ENCODE measurements at regions not wholly inside any gene's neighbourhood (a gene's known extent, or its start where the extent isn't known, plus 50 kb on each side); places are given as distances from the start of the nearest gene placed in this dataset.

DNA sequence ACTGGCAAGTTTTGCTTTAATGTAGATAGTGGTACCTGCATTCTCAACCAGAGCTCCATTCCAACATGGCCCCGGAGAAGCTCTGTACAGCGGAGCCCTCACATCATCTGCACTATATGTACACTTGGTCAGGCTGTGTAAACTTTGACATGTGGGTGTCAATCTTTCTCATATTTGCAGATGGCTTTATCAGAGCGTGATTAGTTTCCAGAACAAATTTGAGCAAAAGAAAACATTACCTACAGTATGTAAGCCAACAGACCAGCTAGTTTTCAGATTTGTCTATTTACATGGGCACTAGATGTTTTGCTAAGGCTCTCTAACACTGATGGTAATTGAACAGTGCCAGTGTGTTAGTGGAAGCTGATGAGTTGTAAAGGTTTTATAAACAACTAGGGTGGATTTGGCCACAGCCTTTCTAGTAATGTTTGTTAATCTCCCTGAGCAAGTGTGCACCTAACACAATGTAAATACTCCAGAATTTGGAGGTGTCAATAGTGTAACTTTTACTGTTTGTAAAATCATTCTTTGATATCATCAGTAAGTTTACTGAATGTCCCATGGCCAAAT is 131.8 kb downstream of the FOXA2 start:
- Histone ChIP-seq H3K4me3 (no peak overlapping the region), H3K36me3 (no peaks in the 10 kb centered on the region), H3K9me3 (no peaks in the 10 kb centered on the region), H3K27me3 (no peaks in the 10 kb centered on the region), H3K27ac (peak overlapping the region in 2 of 5 donors; percentile 2 to 13), H3K4me1 (peaks cover 0 to 25% (median 18%) of the 10 kb centered on the region in 4 donors)
- TF ChIP-seq POLR2AphosphoS5 (IDR thresholded peaks at IDR 0.05) (peak in 2 of 3 donors; percentile 60 to 70), CTCF (IDR thresholded peaks at IDR 0.05) (no peak)
- peak in 1 of 2 donors; percentile 34 for DNase-seq
- intact Hi-C loops (cut with DNase I; ENCODE audit: low total_unique reads), result no loop called here
- 23 to 68% (median 48%) methylated on average over 3 of the region's 3 CpGs for WGBS, 5 donors

DNA sequence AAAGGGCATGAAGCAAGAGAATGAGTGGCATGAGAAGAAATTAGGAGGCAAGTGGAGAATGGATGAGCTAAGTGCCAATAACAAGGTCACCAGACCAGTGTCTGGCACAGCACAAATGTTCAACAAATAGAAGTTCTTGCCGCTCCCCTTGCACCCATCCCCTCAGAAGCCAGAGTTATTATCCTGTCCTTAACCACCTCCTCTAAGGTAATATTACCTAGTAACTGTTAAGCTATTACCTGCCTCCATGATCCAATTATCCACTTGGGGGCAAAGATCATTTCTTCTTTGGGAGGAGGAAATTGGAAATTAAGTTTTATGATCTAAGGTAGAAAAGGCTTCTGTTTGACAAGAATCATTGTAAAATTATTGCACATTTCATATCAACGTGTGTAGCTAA is 133.8 kb downstream of the FOXA2 start:
- Histone ChIP-seq H3K4me1 (peaks cover 0 to 32% (median 18%) of the 10 kb centered on the region in 4 donors), H3K4me3 (no peak overlapping the region), H3K36me3 (no peaks in the 10 kb centered on the region), H3K27ac (no peak overlapping the region), H3K9me3 (no peaks in the 10 kb centered on the region), H3K27me3 (no peaks in the 10 kb centered on the region)
- intact Hi-C loops (cut with DNase I; ENCODE audit: low total_unique reads), result no loop called here
- DNase-seq, result no peak
- WGBS, 5 donors, result 76 to 93% (median 89%) methylated on average over 2 of the region's 2 CpGs
- TF ChIP-seq EP300 (IDR thresholded peaks at IDR 0.05), result no peak
- no peak for TF ChIP-seq POLR2AphosphoS5 (IDR thresholded peaks at IDR 0.05)
- no peak for TF ChIP-seq POLR2A (IDR thresholded peaks at IDR 0.05)
- TF ChIP-seq CTCF (IDR thresholded peaks at IDR 0.05), result no peak

DNA sequence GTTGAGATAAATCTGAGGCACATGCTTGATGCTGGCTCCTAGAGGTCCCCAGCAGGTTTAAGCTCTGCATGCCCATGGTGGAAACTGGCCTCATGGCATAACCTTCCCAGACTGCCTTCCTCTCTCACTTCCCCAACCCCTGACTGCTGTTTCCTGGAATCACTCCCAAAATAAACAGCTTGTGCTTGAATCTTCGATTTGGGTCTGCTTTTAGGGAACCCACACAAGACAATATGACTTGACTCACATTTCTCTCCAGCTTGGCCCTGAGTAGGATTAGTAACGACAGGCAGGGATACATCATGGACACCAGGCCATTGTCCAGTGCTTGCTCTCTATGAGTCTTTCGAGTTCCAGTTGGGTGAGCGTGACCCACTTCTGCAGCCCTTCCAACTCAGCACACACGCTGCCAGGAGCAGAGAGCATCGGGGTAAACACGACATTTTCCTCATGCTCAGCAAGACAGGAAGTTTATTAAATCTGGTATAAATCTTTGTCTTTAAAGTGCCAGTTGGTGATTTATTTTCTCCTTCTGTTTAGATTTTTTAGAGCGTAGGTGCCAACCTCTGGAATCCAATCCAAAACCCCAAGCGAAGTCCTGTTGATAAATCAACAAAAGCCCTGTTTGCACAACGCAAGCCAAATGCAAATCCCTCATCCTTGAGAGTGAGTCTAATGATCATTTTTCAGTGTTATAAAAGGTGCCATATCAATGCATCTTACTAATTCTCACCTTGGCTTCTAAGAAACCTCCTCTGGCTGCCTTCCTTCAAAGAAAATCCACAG is 135.0 kb downstream of the FOXA2 start:
- WGBS, 5 donors, result 13 to 46% (median 23%) methylated on average over 10 of the region's 10 CpGs
- H3K36me3 ChIP-seq, result no peaks in the 10 kb centered on the region
- no peaks in the 10 kb centered on the region for H3K27me3 ChIP-seq
- no peak for TF ChIP-seq POLR2A (IDR thresholded peaks at IDR 0.05)
- no peak for TF ChIP-seq CTCF (IDR thresholded peaks at IDR 0.05)
- no peak for TF ChIP-seq POLR2AphosphoS5 (IDR thresholded peaks at IDR 0.05)
- no peak for TF ChIP-seq EP300 (IDR thresholded peaks at IDR 0.05)
- intact Hi-C loops (cut with DNase I; ENCODE audit: low total_unique reads), result no loop called here
- H3K9me3 ChIP-seq, result no peaks in the 10 kb centered on the region
- H3K4me3 ChIP-seq, result no peak overlapping the region
- no peak for DNase-seq
- peaks cover 0 to 32% (median 15%) of the 10 kb centered on the region in 4 donors for H3K4me1 ChIP-seq
- H3K27ac ChIP-seq, result peak overlapping the region in 2 of 5 donors; percentile 15 to 32

DNA sequence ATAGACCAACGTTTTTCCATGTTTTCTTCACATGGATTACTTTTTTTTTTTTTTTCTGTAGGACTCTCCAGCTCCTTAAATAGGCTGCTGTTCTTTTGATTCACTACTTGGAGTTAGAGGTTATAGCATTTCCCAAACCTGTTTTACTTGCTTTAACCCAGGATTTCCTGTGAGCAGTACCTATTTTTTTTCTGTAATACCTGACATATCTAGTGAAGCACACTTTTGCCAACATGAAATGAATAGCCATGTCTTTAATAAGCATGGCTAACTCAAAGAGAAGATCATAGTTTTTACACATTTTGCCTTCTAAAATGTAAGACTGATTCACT is 137.0 kb downstream of the FOXA2 start:
- intact Hi-C loops (cut with DNase I; ENCODE audit: low total_unique reads), result no loop called here

More for the DNA sequence above, 137.0 kb downstream of the FOXA2 start:
- DNase-seq, result peak in 1 of 2 donors; percentile 46
- Histone ChIP-seq H3K27ac (no peak overlapping the region), H3K27me3 (no peaks in the 10 kb centered on the region), H3K4me1 (peaks cover 0 to 32% (median 10%) of the 10 kb centered on the region in 4 donors), H3K4me3 (no peak overlapping the region), H3K36me3 (no peaks in the 10 kb centered on the region), H3K9me3 (no peaks in the 10 kb centered on the region)
- WGBS, 5 donors, result 7 to 16% (median 8%) methylated on average over 1 of the region's 1 CpG
- TF ChIP-seq EP300 (IDR thresholded peaks at IDR 0.05), result no peak
- no peak for TF ChIP-seq CTCF (IDR thresholded peaks at IDR 0.05)
- no peak for TF ChIP-seq POLR2AphosphoS5 (IDR thresholded peaks at IDR 0.05)
- TF ChIP-seq POLR2A (IDR thresholded peaks at IDR 0.05), result no peak

Data from stomach (tissue), 8 donors.